Stimulated activated CD4-positive, alpha-beta T cell treated with anti-CD3 and anti-CD28 coated beads, Interleukin-15, amount 100 ng/mL, for 24 hours (primary cell): ENCODE measurements at regions not wholly inside any gene's neighbourhood (a gene's known extent, or its start where the extent isn't known, plus 50 kb on each side); places are given as distances from the start of the nearest gene placed in this dataset.

Experiments
- DNase-seq: peaks from one replicate; pipeline ENCODE4 v3.0.0-alpha.2; 2020

DNA sequence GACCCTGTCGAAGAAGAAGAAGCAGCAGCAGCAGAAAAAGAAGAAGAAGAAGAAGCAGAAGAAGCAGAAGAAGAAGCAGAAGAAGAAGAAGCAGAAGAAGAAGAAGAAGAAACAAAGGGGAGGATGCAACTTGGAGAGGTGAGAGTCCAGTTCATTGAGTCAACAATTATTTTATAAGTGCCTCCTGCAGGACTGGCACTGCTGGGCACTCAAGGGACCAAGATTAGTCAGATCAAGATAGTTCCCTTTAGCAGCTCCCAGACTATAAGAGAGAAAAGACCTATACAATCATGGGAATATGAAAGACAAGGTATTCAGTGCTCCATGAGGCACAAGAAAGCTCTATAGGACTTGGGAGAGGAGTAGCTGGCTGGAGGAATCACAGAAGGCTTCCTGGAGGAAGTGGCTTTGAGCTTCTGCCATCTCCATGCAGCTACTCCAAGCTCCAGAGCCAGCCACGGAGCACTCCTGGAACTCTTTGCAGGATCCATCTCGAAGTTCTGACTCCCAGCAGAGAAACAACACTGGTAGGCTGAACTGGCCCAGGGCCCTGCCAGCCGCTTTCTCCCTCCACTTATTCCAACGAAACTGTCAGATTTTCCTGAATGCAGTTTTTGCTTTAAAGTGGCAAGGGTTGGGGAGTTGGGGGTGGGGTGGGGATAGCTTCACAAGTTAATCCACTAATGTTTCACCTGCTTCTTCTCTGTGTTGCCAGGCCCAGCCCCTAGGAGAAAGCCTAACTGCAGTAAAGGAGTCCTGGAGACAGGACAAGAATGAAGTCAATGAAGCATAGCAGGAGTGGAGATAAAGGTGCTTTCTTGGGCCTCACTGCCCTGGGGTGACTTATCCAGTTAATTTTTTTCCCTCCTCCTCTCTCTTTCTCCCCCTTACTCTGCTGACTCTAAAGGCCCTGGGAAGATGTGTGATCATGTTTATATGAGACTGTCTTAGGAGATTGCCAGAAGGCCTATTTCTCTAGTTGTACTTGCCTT is 140.1 kb upstream of the PARP11 start:
- DNase-seq: no peak

DNA sequence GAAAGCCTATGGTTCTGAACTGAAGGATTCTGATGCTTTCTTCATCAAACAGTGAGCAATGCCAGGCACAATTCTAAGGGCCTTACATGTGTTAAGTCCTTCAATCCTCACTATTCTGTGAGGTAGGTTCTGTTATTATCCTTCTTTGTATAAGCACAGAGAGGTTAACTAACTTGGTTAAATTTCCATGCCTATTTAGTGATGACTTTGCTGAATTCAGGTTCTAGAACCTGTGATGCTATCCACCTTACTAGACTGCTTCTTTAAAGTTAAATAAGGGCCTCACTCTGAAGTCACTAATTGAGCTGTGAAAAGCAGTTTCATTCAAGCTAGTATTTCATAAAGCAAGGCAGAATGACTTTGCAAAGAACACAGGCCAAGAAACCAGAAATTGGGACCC is 138.9 kb upstream of the PARP11 start:
- DNase-seq: no peak

DNA sequence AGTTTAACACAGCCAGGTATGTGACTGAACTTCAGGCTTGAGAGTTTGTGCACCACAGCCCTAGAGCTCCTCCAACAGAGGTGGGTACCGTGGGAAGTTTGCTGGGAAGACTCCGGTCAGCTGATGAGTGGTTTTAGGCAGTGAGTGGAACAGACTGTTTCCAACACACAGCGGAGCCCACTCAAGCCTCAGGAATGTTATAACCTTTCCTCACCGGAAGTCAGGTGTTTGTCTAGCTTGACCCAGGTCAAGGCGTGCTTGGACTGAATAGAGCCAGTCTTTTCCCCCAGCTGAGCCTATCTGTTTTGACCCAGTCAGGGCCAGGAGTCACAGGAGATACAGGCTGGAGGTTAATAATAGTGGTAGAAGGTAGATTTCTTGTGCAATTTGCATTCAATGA is 138.4 kb upstream of the PARP11 start:
- DNase-seq: no peak

DNA sequence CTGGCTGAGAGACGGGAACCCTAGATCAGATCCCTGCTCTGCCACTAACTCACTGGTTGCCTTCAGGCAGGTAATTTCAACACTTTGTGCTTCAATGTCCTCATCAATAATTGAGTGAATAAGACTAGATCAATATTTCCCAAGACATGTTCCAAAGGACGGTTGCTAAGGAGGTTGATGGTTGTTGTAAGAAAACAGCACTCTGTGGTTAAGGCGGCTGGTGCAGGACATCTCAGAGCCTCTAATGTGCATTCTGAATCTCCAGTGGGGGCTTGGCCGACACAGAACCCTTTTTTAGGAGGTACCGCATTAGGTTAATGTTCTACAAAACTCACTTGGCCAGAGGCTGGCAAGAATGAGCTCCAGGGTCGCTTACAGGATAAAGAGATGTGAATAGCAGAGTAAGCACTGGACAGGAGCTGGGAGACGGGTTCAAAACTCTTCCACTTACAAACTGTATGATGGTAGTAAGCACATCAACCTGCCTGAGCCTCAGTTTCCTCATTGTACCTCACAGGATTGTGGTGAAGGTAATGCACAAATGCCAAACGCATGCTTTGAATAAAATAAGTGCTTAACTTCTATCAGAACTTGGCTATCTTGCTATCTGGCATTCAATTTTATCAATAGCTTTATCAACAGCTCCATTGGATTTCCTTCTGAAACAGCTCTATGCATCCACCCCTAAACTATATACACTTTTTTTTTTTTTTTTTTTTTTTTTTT is 136.9 kb upstream of the PARP11 start:
- DNase-seq: no peak

DNA sequence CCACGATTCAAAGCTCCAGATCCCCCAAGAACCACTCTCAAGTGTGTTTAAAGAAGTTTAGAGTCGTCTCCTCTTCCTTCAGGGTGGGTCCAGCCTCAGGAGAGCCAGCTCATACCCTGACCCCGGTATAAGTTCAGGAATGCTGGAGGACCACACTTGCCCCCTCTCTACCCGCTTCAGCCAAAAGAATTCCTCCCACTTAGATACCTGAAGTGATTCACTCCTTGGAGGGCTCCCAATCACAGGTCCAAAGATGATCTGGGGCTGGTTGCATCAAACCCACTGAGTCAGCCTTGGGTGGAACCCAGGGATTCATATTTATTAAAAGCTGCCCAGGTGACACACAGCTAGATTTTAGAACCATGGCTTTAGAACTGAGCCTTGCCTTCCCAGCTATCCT is 133.5 kb upstream of the PARP11 start:
- no peak for DNase-seq

DNA sequence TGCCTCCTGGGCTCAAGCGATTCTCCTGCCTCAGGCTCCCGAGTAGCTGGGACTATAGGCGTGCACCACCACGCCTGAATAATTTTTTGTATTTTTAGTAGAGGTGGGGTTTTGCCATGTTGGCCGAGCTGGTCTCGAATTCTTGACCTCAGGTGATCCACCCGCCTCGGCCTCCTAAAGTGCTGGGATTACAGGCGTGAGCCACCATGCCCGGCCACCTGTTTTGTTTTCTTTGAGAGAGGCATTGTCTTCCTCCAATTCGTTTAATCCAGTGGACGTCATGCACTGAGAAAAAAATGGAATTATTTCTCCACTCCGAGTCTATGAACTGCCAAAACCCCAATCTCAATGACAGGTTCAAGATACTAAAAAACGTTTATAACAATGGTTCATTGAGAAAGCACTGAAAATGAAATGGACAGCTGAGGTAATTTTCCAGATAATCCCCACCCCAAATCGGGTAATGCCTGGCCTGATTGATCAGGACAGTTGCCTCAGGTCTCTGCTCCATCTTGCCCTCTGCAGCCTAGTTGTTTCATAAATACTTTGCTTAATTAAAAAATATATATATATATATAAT is 132.7 kb upstream of the PARP11 start:
- no peak for DNase-seq

DNA sequence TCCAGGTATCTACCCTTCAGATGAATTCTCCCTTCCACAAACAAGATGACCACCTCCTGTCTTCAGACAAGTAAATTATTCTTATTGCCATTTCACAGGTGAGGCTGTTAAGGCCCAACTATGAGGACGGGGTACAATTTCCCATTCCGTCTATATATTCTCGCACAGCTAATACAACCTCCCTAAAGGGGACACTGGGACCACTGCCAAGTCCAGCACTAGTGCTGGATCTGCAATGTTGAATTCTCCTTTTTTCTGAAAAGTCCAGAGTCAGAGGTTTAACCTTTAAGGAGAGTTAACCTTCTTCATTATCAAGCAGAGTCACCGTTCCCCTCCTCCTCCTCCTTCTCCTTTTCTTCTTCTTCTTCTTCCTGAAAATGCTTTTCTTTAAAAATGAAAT is 130.4 kb upstream of the PARP11 start:
- no peak for DNase-seq

DNA sequence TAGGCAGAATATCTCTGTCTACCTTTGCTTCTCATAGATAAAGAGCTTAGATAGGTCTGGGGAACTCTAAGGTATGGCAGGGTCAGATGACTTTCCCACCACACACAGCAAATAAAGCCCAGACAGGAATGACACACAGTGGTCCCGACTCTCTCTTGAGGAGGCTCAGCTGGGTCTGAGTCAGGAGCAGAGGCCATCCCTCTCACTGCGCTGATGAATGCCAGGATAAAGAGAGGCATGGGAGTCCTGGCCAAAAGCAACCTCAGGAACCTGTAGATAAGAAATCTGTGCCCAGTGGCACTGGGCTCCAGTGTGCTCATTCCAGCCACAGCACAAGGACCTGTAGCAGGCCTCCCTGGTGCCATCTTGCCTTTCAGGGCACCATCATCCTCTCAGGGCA is 129.4 kb upstream of the PARP11 start:
- DNase-seq: no peak

DNA sequence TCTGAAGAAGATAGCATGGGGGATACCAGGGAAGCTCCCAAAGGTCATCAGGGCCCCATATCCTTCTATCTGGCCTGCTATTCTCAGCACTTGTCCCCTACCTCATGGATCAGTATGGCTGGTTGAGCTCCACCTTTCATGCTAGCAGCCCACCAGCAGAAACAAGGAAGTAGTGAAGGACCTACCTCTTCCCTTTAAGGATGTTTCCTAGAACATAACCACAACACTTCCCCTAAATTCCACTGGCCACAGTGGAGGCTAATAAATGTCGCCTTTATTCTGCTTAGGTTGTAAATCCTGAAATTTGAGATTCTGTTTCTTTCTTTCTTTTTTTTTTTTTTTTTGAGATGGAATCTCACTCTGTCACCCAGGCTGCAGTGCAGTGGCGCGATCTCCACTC is 128.6 kb upstream of the PARP11 start:
- no peak for DNase-seq

DNA sequence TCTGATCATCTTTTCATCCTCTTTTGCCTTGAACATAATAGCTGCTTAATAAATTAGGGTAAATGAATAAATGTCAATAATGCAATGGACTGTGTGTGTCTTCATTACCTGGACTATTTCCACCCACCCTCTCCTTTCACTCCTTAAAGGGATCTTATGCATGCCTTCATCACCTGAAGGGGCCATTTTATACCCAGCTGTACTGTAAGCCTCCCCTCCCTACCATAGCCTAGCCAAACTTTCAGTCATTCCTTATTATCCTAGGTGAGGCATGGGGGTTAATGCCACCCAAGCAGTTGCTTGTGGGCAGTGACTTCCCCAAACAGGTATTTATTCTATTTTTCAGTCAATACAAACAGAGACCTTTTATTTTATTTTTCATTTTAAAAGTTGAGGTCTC is 127.8 kb upstream of the PARP11 start:
- no peak for DNase-seq

DNA sequence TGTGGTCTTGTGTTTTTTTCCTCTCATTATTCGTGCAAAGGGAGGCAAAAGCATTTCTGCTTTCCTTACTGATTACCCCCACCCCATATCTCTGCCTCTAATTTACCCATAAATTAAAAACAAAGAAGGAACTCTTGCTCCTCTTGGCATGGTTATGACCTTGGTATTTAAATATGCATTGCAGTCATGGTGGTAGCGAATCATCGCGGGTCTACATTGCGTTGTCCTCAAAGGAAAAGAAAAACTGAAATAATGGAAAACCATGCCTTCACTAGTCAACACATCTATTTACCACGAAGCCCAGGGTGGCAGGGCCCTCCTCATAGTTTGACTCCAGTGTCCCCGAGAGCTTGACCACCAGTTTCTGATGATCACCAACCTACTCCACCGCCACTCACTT is 126.7 kb upstream of the PARP11 start:
- no peak for DNase-seq

DNA sequence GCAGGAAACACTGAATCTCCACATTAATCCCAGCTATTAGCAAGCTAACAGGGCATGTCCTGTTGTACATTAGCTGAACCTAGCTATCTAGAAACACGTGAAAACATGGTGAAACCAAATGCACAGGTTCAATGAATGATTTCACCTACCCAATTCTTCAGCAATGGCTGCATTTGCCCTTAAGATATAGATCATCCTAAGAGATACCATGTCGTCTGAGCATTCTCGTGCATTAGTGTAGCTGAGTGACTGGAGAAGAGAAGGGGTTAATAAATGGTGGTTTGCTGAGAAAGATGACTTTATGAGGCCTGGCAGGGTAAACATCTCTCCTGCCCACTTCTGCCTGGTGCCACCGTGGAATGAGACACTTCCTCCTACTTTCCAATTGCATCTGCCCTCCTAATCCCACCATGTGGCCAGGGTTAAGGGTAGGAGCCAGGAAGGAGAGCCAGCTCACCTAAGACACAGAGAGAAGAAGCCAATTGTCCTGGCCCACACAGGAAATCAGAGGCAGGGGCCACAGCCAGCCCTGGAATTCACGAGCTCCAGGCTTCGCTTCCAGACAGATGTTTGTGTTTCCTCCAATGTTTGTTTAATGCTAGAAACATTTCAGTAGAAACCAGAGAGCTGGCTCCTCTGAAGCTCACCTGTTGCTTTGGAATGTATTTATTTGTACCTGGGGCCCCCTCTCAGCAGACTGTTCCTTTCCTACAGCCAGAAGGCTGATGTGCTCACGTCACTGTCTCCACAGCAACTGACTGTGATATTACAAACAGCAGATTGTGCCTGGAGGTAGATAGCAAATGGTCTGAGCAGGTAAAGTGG is 126.0 kb upstream of the PARP11 start:
- no peak for DNase-seq

DNA sequence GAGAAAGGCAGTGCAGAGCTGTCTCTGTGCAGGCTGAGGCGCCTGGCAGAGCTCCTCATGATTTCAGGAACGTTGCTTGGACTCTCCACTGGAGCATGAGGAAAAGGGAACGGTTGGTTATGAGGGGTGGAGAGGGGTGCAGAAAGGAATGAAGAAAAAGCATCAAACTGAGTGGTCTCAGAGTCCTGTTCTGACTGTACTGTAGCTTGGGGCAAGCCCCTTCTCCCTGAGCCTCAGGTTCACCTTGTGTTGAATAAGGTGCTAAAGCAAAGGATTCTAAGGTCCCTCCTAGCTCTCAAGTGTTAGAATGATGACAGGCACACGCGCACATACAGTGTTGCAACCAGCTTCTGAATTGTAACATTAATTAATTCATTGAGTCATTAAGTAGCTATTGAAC is 125.2 kb upstream of the PARP11 start:
- DNase-seq: no peak

DNA sequence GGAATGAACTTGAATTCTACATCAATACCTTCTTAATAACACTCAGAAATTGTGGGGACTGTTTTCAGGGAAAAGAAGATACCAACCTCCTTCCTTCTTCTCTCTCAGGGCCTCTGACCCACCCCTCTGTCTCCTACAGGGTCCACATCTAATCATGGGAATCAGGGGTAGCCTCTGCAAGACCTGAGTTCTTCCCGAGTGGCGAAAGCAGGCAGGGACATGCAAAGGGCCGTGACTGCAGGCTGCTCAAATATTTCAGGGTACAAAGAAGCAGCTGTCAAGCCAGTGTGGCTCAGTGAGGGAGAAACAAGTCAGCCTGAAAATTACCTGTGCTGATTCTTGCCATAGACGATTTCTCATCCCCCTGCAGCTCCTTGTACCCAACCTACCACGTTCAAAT is 123.1 kb upstream of the PARP11 start:
- DNase-seq: no peak

DNA sequence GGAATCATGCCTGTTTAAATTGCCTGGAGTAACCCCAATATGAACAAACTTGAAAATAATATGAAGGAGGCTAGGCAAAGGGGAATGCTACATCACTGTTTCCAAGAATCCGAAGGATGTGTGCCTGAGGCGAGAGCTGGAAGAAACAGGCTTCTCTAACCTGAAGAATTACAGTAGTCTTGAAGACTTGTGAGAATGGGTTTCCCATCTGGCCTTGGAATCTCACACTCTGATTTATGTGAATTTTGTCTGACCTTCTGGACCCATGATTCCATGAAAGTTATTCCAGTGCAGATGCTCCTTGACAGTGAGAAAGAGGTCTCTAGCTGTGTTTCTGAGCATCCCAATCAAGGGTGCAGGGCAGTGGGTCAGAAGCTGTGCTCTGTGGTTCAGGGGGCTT is 122.1 kb upstream of the PARP11 start:
- DNase-seq: no peak

DNA sequence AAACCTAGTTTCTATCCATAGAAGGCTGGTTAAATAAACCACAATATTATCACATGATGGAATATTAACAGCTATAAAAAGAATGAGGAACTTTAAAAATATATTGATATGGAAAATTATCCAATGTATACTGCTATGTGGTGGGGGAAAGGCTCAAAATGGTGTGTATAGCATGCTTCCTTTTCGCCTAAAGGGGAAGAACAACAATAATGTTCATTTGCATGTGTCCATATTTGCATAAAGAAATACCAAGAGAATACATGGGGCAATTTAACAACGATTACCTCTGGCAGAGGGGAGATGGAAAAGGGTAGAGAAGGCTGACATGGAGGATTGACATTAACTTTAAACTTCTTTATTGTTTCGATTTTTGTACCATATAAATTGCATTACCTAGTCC is 121.3 kb upstream of the PARP11 start:
- DNase-seq: no peak

DNA sequence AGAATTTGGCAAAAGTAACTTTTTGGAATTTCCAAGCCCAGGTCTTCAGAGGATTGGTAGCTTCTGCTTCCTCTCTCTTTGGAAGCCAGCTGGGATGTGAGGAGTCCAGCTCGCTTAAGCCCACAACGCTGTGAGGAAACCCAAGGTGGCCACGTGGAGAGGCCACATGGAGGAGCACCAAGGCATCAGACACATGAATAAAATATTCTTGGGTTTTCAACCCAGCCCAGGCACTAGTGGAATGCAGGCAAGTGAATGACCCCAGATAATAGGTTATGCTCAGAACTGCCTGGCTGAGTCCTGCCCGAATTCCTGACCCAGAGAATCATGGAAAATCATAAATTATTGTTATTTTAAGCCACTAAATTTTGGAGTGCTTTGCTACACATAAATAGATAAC is 119.7 kb upstream of the PARP11 start:
- DNase-seq: no peak

DNA sequence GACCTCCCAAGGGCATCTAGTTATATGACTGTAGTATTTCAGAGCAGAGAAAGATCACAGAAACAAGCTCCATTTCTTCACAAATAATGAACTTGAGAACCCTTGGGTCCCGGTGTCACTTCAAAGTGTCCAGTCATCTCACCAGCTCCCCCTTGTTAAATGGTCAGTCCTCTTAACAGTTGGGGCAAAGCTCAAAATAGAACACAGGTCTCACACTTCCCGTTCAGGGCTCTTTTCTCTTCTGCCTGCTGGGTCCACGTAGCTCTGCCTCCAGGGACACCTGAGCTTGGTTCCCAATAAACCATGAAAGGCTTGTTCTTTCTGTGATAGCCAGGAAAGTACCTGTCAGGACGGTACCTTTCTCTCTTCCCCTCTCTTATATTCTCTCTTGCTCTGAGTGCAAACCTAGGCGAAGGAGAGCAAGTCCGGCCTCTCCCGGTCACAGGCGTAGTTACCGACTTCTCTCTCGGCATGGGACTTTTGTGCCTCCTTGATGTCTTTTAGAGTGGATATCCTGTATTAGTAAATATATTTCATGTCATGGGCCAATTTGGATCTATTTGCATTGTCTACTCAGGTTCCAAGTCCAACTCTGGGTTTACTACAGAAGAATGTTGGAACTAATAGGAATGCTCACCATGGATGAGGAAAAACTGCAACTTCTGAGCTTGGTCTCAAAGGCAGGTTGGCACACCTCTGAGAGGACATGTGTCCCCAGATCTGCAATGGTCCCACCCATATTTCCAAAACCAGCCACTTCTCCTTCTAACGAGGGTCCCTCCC is 118.8 kb upstream of the PARP11 start:
- DNase-seq: no peak

DNA sequence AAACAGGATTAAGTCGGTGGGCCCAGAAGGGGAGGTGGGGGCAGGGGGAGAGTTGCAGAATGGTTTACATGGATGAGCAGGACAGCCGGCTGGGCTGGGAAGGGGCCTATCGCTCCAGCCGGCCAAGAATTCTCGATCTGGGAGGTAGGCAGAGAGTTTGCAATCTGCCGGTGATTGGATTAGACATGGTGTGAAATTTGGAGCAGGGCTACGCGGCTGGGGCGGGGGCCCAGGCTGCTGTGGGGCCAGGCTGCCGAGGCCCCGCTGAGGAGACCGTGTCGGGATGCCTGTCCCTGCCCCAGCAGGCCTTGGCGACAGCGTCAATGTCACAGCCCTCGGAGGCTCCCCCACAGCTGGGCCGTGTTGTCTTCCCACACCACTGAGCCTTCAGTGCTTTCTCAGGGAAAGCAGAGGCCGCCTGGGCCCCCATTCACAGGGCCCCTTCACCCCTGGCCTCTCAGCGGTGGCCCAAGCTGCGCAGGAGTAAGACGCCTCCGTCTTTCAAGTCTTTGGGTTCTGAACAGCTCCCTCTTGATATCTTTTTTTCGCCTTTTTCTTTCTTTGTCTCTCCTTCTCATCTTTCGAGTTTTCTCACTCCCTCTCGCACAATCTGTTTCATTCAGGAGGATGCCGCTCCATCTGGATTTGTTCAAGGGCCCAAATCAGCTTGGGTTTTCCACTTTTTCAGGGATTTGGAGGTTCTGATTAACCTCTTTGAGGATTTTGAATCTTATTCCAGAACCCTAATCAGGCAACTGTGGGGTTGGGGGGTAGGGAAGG is 117.5 kb upstream of the PARP11 start:
- DNase-seq: no peak

DNA sequence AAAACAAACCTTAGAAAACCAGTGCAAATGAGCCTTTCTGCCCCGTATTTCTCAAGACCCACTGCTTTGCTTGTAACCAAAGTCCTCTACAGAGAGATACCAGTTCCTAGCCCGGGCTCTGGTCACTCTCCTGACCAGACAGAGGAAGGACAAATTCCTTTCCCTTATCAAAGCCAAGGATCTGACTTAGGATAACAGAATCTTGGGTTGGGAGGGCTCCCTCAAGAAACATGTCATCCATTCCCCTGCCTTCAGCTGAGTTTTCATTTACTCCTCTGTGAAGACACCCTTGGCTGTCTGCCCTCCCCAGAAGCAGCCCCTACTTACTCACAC is 116.0 kb upstream of the PARP11 start:
- no peak for DNase-seq

DNA sequence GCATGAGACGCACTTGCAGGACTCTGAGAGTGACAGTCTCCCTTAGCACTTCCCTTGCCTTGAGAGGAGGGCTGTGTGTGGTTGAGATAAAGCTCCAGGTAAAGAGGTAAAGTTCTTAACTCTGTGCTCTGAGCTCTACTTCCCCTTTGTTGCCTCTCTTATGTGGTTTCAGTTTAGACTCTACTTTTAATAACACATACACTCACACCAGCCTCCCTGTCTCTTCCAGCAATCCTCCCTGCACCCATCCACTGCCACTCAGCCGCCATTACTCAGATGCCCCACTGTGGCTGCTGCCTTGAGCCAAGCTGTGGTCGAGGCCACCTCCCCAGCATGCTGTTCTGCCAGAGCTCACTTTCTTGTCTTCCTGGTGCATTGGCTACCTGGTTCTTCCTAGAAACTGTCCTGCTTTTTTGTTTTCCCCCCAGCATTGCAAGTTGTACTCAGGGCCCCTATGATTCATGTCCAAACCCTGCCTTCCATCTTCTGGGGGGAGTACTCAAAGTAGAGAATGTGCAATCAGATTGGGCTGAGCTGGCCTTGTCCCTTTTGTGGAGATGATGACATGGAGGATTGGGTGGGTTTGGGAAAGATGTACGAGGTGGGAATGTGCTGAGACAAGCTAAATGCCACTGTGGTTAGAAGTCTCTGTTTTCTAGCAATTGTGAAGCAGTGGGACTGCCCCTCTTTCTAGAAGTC is 115.5 kb upstream of the PARP11 start:
- DNase-seq: peak; percentile 42
